Ovary (tissue), 1 donor: ENCODE measurements at regions not wholly inside any gene's neighbourhood (a gene's known extent, or its start where the extent isn't known, plus 50 kb on each side); places are given as distances from the start of the nearest gene placed in this dataset.

Experiments
- EP300 ChIP-seq: sonication (generic); formaldehyde crosslinking; IDR thresholded peaks from one replicate; pipeline ENCODE4 v1.6.1; 2017; ENCODE audit warnings: antibody characterized with exemption
- POLR2A ChIP-seq: fragments of 450-650 bp; IDR thresholded peaks from one replicate; pipeline ENCODE4 v1.6.1; 2017; ENCODE audit warnings: antibody characterized with exemption, mild to moderate bottlenecking, moderate library complexity

- TF ChIP-seq POLR2A (no peak), EP300 (no peak)
Measured at GRCh38 chr15:39180030-39180429, 400.8 kb upstream of the THBS1 start.
